Pons (tissue), 1 donor: ENCODE measurements at regions not wholly inside any gene's neighbourhood (a gene's known extent, or its start where the extent isn't known, plus 50 kb on each side); places are given as distances from the start of the nearest gene placed in this dataset.
"Not testable (repeated sequence)": the region's sequence is repeated elsewhere in the genome, so short reads cannot be mapped to it uniquely, and the experiment has no call there.

ENCODE experiments used
- DNase-seq: peaks from one replicate; pipeline ENCODE4 v3.0.0-alpha.2; 2016; ENCODE audit warnings: low spot score

GRCh38 chr18:79579807-79580497, 99.7 kb upstream of the CTDP1 start:
- DNase-seq, result no peak

- DNase-seq, result no peak
Observed at GRCh38 chr18:79580498-79581171, 99.0 kb upstream of the CTDP1 start.

GRCh38 chr18:79581406-79581805, 98.2 kb upstream of the CTDP1 start:
- no peak for DNase-seq

GRCh38 chr18:79581911-79582310, 97.7 kb upstream of the CTDP1 start:
- no peak for DNase-seq

- no peak for DNase-seq
Observed at GRCh38 chr18:79582978-79583377, 96.6 kb upstream of the CTDP1 start.

DNA sequence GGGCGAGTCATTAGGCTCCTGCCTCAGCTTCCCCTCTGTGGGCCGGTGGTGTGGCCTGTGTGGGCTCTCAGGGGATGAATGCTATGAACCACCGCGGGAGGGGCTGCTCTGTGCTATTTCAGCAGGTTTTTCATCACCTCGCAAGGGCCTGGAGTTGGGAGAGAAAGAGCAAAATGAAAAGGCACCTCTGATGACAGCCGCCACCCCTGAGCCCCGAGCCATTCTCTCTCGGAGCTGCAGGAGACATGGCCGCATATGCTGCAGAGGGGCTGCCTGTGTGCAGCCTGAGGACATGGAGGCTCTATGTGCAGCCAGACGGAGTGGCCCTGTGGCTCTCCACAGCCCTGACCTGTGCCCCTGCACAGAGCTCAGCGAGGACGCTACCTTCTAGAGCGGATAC, 96.2 kb upstream of the CTDP1 start:
- DNase-seq, result no peak

DNA sequence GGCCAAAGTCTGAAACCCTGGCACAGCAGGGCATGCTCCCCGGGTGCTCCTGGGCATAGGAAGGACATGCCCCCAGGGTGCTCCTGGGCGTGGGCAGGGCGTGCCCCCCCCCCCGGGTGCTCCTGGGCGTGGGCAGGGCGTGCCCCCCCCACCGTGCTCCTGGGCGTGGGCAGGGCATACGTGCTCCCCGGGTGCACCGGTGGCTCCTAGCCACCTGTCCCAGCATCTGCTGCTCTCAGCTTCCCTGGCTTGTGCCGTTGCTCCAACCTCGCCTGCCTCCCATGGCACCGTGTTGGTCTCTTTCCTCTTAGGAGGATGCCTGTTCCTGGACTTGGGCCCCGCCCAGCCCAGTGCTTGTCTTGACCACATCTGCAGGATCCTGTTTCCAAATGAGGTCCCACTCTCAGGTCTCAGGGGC, 95.6 kb upstream of the CTDP1 start:
- DNase-seq, result no peak

DNA sequence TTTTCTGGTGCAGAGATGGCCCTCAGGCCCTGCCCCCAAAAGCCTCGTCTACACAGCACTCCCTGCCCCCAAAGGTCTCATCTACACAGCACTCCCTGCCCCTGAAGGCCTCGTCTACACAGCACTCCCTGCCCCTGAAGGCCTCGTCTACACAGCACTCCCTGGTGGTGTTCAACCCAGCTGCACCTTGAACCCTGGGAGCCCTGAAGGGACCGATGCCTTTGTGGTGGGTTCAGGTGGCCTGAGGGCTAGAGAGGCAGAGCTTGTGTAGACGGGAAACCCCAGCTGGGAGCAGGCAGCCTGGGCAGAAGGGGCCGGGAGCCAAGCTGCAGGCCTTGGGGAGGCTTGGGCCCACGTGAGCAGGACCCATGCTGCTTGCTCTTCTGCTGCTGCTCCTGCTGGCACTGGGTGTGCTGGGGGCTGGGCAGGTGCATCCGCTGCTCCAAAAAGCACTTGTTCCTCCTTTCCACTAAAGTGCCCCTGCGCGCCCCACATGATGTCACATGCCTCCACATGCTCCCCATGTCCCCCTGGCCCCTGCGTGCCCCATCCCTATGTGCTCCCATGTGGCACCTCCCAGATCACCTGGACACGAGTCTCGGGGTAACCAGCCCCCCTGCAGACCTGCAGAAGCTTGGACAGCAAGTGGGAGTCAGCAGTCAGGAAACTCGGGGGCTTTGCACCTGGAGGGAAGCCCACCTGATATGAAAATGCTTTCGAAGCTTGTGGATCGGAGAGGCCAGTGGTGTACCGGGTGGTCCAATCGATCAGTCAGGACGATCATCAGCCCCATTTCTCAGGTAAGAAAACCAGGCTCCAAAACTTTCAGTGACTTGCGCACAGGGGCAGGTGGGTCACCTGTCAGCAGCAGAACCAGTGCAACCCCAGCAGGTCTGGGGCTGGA, 94.9 kb upstream of the CTDP1 start:
- DNase-seq, result no peak

DNA sequence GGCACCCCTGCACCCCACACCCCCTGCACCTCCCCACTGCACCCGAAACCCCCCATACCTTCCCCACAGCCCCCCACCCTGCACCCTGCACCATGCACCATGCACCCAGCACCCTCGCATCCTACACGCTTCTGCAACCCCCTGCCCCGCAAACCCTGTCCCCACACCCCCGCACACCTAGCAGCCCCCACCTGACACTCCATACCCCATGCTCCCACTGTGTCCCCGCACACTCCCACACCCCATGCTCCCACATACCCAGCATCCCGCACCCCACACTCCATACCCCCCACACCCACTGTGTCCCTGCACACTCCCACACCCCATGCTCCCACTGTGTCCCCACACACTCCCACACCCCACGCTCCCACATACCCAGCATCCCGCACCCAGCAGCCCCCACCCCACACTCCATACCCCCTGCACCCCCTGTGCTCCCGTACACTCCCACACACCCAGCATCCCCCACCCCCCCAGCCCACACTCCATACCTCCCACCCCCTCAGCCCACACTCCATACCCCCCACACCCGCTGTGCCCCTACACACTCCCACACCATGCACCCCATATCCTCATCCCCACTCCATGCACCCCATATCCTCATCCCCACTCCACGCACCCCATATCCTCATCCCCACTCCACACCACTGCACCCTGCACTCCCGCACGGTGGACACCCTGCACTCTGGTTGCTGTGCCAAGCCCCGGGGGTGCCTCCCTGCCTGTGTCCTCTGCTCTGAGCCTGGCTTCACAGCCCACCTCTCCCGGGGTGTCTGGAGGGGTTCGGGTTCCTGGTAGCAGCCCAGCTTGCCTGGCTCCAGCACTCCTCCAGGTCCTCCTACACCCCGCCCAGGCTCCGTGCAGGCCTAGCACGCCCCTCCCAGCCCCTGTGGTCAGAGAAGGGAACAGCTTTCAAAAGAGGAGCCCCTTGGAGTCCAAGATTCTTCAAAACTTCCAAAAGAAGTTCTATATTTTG, 93.9 kb upstream of the CTDP1 start:
- no peak for DNase-seq

GRCh38 chr18:79586436-79587225, 93.0 kb upstream of the CTDP1 start:
- no peak for DNase-seq

DNA sequence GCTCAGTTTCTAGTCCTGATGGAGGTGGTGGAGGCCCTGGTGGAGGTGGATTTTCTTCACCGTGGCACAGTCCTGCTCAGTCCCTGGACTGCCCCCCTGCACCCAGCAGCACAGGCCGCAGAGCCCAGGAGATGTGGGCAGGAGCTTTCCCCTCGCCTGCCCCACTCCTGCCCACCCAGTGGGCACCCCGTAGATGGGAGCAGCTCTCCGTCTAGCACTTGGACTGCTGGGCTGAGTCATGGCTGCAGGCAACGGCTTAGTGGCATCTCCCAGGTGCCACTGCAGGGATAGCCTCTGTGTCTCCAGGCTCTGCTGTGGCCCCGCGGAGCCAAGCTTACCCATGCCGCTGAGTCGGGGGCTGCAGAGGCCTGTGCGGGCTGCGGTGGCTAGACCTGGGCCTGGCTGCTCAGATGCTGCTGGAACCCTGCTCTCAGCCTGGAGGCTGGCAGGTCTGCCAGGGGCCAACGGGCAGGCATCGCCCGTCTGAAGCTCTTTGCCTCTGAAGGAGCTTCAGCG, 92.3 kb upstream of the CTDP1 start:
- DNase-seq, result no peak

- DNase-seq, result no peak
Observed at GRCh38 chr18:79587779-79588635, 91.6 kb upstream of the CTDP1 start.

- peak; percentile 29 for DNase-seq
Observed at GRCh38 chr18:79588636-79589481, 90.7 kb upstream of the CTDP1 start.

DNA sequence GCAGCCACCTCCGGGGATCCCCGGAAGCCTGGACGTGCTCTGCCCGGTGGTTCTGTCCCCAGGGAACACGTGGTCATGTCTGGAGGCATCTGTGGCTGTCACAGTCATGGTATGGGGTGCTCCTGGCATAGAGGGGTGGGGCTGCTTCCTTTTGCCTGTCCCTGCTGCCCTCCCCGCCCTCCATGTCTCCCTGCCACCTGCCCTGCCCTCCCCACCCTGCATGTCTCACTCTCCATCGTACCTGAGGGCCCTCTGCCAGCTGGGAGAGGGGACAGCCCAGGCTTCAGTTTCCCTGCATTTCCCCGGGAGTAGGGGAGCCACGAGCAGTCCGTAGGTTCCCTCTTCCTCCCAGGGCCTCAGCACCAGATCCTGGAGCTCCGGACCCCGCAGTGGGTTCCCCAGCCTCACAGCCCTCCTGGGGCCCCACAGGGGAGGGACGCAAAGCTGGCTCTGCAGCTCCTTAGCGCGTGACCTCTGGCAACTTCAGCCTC, 90.0 kb upstream of the CTDP1 start:
- DNase-seq, result no peak

DNA sequence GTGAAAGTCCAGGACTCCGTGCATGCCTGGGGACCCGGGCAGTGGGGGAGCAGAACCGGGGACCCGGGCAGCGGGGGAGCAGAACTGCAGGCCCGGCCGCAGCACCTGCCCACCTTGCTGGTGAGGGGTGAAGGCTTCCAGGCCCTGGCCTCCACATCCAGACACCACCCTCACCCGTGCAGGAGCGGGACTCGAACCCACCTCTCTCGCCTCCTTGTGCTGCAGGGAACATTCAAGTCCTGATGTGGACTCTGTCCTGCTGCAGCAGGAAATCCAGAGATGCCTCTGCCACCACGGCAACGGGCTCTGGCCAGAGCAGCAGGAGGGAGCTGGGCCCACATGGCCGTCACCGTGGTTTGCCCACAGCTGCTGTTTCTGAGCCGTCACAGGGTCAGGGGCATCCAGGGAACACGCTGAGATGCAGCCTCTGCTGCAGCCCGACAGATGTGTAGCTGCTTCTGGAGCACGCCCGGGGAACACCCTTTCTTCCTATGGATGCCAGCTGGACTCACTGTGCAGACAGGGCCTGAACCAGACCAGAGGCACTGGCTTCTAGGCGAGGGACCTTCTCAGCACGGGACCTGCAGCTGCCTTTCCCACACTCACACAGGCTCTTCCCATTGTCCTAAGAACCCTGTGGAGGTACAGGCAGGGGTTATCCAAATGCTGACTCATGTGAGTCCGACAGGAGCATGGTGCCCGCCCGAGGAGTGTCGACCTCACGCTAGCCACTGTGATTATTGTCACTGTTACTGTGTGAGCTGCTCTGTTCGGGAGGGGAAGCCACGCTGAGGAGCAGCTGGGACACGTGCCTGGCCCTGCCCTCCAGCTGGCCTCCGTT, 89.2 kb upstream of the CTDP1 start:
- DNase-seq, result no peak

DNA sequence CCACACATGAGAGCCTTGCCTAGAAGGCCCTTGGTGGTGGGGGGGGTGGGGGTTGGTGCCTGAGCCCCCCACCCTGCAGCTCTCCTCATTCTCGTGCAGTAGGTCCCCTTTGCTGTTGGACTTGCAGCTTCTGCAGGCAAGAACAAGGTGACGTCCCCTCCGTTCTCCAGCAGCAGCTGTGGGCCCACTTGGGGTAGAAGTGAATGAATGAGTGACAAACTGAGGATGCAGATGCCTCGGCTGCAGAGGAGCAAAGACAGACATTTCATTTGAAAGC, 88.6 kb upstream of the CTDP1 start:
- DNase-seq, result no peak

DNA sequence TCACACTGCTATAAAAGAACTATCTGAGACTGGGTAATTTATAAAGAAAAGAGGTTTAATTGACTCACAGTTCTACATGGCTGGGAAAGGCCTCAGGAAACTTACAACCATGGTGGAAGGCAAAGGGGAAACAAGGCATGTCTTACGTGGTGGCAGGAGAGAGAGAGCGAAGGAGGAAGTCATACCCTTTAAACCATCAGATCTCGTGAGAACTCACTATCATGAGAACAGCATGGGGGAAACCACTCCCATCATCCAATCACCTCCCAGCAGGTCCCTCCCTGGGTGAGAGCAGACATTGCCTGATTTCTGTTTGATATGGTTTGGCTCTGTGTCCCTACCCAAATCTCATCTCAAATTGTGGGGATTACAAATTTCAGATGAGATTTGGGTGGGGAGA, 86.9 kb upstream of the CTDP1 start:
- DNase-seq, result not testable (repeated sequence)

DNA sequence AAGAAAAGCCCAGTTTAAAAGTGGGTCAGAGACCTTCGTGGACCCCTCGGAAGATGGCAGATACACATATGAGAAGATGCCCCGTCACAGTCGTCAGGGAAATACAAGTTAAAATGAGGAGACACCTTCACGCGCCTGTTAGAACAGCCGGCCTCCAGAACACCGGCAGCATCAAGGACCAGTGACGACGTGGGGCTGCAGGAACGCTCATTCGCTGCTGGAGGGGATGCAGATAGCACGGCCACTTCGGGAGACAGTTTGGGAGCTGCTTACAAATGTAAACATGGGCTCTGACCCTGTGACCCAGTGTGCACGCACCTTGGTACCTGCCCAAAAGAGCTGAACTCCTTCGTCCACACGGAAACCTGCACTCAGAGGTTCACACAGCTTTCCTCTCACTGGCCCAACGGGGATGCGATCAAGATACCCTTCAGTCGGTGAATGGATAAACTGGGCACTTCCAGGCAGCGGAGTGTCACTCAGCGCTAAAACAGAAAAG, 83.7 kb upstream of the CTDP1 start:
- no peak for DNase-seq
